ENCODE measurements at regions not wholly inside any gene's neighbourhood (a gene's known extent, or its start where the extent isn't known, plus 50 kb on each side); places are given as distances from the start of the nearest gene placed in this dataset.

DNA sequence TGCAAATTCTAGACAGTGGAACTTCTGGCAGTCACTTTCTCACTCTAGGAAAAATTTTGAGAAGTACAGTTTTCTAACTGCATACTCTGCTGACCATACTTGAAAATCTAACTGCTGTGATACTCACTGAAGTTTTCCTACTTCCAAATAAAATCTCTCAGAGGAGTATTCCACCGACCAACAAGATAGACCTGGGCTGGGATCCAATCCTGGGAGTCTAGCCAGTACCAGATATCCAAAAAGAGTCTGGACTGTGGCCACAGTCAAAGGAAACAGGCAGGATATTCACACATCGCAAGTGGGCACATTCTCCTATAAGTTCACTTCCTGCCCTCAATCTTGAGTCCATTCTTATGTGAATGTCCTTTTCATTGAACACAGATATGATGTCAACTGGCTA is 1138.7 kb upstream of the PCDH7 start:
- intact Hi-C loops (cut with DNase I): no loop called here
- H3K27ac ChIP-seq: no peak overlapping the region
- no peak for DNase-seq (ENCODE audit: extremely low spot score in 2 of 2)
- no peaks in the 10 kb centered on the region for H3K36me3 ChIP-seq
- peaks cover 4% of the 10 kb centered on the region for H3K4me1 ChIP-seq
- no peak for TF ChIP-seq POLR2AphosphoS5 (IDR thresholded peaks at IDR 0.05; ENCODE audit: insufficient read depth in 1 of 2, low read depth in 1 of 2)
- no peak for TF ChIP-seq POLR2A (IDR thresholded peaks at IDR 0.05)
- TF ChIP-seq, protein P1, sequence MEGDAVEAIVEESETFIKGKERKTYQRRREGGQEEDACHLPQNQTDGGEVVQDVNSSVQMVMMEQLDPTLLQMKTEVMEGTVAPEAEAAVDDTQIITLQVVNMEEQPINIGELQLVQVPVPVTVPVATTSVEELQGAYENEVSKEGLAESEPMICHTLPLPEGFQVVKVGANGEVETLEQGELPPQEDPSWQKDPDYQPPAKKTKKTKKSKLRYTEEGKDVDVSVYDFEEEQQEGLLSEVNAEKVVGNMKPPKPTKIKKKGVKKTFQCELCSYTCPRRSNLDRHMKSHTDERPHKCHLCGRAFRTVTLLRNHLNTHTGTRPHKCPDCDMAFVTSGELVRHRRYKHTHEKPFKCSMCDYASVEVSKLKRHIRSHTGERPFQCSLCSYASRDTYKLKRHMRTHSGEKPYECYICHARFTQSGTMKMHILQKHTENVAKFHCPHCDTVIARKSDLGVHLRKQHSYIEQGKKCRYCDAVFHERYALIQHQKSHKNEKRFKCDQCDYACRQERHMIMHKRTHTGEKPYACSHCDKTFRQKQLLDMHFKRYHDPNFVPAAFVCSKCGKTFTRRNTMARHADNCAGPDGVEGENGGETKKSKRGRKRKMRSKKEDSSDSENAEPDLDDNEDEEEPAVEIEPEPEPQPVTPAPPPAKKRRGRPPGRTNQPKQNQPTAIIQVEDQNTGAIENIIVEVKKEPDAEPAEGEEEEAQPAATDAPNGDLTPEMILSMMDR (IDR thresholded peaks at IDR 0.05): no peak
- no peak overlapping the region for H3K4me3 ChIP-seq
- no peaks in the 10 kb centered on the region for H3K27me3 ChIP-seq
- no peaks in the 10 kb centered on the region for H3K9me3 ChIP-seq

DNA sequence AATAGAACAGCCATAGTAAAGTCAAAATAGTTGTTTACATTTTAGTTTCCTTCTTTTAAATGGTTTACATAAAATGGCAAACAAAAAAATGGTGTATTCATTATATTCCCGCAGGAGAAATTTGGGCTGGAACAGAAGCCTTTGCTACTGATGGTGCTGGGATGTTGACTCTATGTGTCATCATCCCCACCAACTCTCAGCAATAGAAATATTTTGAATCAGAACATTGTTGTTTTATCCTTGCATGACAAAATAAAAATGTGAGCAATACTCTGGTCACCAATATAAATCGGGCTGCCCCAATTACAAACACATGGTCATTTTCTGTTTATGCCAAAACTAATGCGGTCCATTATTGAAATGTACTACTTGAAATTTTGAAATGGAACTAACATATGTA is 1131.6 kb upstream of the PCDH7 start:
- H3K36me3 ChIP-seq: no peaks in the 10 kb centered on the region
- no peaks in the 10 kb centered on the region for H3K27me3 ChIP-seq
- intact Hi-C loops (cut with DNase I): no loop called here
- no peaks in the 10 kb centered on the region for H3K4me1 ChIP-seq
- H3K9me3 ChIP-seq: no peaks in the 10 kb centered on the region
- no peak for DNase-seq (ENCODE audit: extremely low spot score in 2 of 2)
- no peak overlapping the region for H3K27ac ChIP-seq
- no peak overlapping the region for H3K4me3 ChIP-seq
- TF ChIP-seq POLR2A (IDR thresholded peaks at IDR 0.05): no peak
- TF ChIP-seq POLR2AphosphoS5 (IDR thresholded peaks at IDR 0.05; ENCODE audit: insufficient read depth in 1 of 2, low read depth in 1 of 2): no peak
- TF ChIP-seq, protein P1 (IDR thresholded peaks at IDR 0.05): no peak

- no peak overlapping the region for H3K27ac ChIP-seq
- intact Hi-C loops (cut with DNase I): no loop called here
- DNase-seq (ENCODE audit: extremely low spot score in 2 of 2): no peak
- H3K36me3 ChIP-seq: no peaks in the 10 kb centered on the region
- no peaks in the 10 kb centered on the region for H3K27me3 ChIP-seq
- H3K4me3 ChIP-seq: no peak overlapping the region
- TF ChIP-seq, protein P1 (IDR thresholded peaks at IDR 0.05): no peak
- no peaks in the 10 kb centered on the region for H3K4me1 ChIP-seq
- no peaks in the 10 kb centered on the region for H3K9me3 ChIP-seq
Observed at GRCh38 chr4:29596228-29596627, 1123.9 kb upstream of the PCDH7 start.

- Histone ChIP-seq H3K4me1 (no peaks in the 10 kb centered on the region), H3K36me3 (no peaks in the 10 kb centered on the region), H3K27me3 (no peaks in the 10 kb centered on the region), H3K9me3 (no peaks in the 10 kb centered on the region), H3K27ac (no peak overlapping the region), H3K4me3 (no peak overlapping the region)
- intact Hi-C loops (cut with DNase I): no loop called here
- DNase-seq (ENCODE audit: extremely low spot score in 2 of 2): no peak
- no peak for TF ChIP-seq POLR2A (IDR thresholded peaks at IDR 0.05)
- TF ChIP-seq, protein P1 (IDR thresholded peaks at IDR 0.05): no peak
- no peak for TF ChIP-seq POLR2AphosphoS5 (IDR thresholded peaks at IDR 0.05; ENCODE audit: insufficient read depth in 1 of 2, low read depth in 1 of 2)
Observed at GRCh38 chr4:29619168-29619567, 1101.0 kb upstream of the PCDH7 start.

DNA sequence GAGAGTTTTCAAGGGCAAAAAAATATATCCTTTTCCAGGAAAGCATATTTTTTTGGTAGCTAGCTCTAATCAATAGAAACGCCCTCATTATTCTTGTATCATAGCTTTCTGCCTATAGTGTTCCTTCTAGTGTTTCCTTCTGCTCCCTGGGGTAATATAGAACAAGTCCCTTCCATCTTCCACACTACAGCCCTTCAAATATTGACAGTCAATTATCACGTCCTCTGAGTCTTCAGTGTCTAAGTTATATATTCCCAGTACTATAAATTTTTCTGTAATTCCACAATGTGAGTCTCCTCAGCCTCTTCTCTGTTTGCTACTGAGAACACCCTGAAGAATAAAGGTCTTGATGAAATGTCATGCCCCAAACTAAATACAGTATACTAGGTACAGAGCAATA is 1088.0 kb upstream of the PCDH7 start:
- Histone ChIP-seq H3K9me3 (no peaks in the 10 kb centered on the region), H3K27ac (no peak overlapping the region), H3K4me3 (no peak overlapping the region), H3K27me3 (no peaks in the 10 kb centered on the region), H3K4me1 (no peaks in the 10 kb centered on the region), H3K36me3 (no peaks in the 10 kb centered on the region)
- no peak for DNase-seq (ENCODE audit: extremely low spot score in 2 of 2)
- TF ChIP-seq, protein P1 (IDR thresholded peaks at IDR 0.05): no peak
- TF ChIP-seq POLR2AphosphoS5 (IDR thresholded peaks at IDR 0.05; ENCODE audit: insufficient read depth in 1 of 2, low read depth in 1 of 2) (no peak), POLR2A (IDR thresholded peaks at IDR 0.05) (no peak)
- intact Hi-C loops (cut with DNase I): no loop called here

Measured in vagina (tissue), 2 donors.